HCT116 (cell line): ENCODE measurements at regions not wholly inside any gene's neighbourhood (a gene's known extent, or its start where the extent isn't known, plus 50 kb on each side); places are given as distances from the start of the nearest gene placed in this dataset.

Experiments
- ATAC-seq: fragments of 200-7000 bp; cut with Tn5 transposase; 2 replicates; pipeline ENCODE4 v1.9.1; 2020; ENCODE audit warnings: mild to moderate bottlenecking, moderate library complexity
- BruUV-seq: library from RNA; stranded (reverse); fragments of 400-500 nt; replicated peaks from 2 replicates; lab custom pipeline; 2021; lab: Mats Ljungman, UMichigan
- CTCF ChIA-PET: fragments of 300-600 bp; sonication (Branson Sonifier 250); formaldehyde crosslinking; loops from one replicate; lab custom pipeline; 2021; ENCODE audit warnings: antibody characterized with exemption; lab: Charles Lee
- POLR2A ChIA-PET: fragments of 300-600, 350-600 bp; sonication (Branson Sonifier 250); formaldehyde crosslinking; loops from one replicate; lab custom pipeline; 2021; ENCODE audit warnings: antibody characterized with exemption; lab: Charles Lee
- RAD21 ChIA-PET, 2 experiments: fragments of 300-600 bp; sonication (Branson Sonifier 250); formaldehyde crosslinking; loops; one replicate each; lab custom pipeline; 2023; ENCODE audit warnings: low total read pairs in 2 of 2; ENCODE audit not compliant: uncharacterized antibody in 2 of 2, unreplicated experiment in 2 of 2, low non-redundant PET in 1 of 2; lab: Charles Lee
- DNase-seq: peaks from one replicate; pipeline ENCODE4 v3.0.0-alpha.2; 2010; ENCODE audit warnings: low read depth, low spot score
- H2AFZ ChIP-seq: fragments of 200-600 bp; shearing (Covaris generic), sonication (generic); 2 replicates; pipeline ENCODE4 v1.6.1; 2017; ENCODE audit warnings: low read depth, mixed run types, mixed read lengths, antibody characterized with exemption, low read length; ENCODE audit not compliant: poor library complexity, severe bottlenecking
- H3K27ac ChIP-seq: 2 replicates; pipeline ENCODE4 v1.5.1; 2012; ENCODE audit warnings: low read depth, low read length
- H3K27me3 ChIP-seq: fragments of 200-600 bp; sonication (generic); 2 replicates; pipeline ENCODE4 v1.6.1; 2016; ENCODE audit warnings: mixed run types, low read length, mixed read lengths; ENCODE audit not compliant: insufficient read depth
- H3K36me3 ChIP-seq, 2 experiments: fragments of 200-500 bp in 1 of 2; fragments of 200-600 bp in 1 of 2; sonication (Bioruptor generic) in 1 of 2; sonication (generic) in 1 of 2; 2 replicates each; pipeline versions ENCODE4 v1.5.1 to v1.6.1; 2014 to 2016; ENCODE audit warnings: low read length in 2 of 2, inconsistent platforms in 1 of 2, mixed read lengths in 1 of 2, mixed run types in 1 of 2; ENCODE audit not compliant: insufficient read depth in 2 of 2, control insufficient read depth in 1 of 2
- H3K4me1 ChIP-seq, 2 experiments: fragments of 200-600 bp in 1 of 2; sonication (generic) in 1 of 2; 2 replicates each; pipeline versions ENCODE4 v1.5.1 to v1.6.1; 2012 to 2017; ENCODE audit warnings: low read length in 2 of 2, inconsistent platforms in 1 of 2, mild to moderate bottlenecking in 1 of 2, mixed read lengths in 1 of 2, mixed run types in 1 of 2, moderate library complexity in 1 of 2; ENCODE audit not compliant: insufficient read depth in 2 of 2, control insufficient read depth in 1 of 2
- H3K4me2 ChIP-seq: fragments of 200-600 bp; sonication (generic); 2 replicates; pipeline ENCODE4 v1.6.1; 2017; ENCODE audit warnings: mixed run types, low read length, mixed read lengths
- H3K4me3 ChIP-seq, 2 experiments: fragments of 200-600 bp in 1 of 2; sonication (generic) in 1 of 2; replicated peaks in 1 of 2; 2 replicates each; pipeline ENCODE4 v1.5.1; 2011 to 2016; ENCODE audit warnings: low read length in 2 of 2, control low read depth in 1 of 2, low read depth in 1 of 2, mild to moderate bottlenecking in 1 of 2, mixed read lengths in 1 of 2, mixed run types in 1 of 2
- H3K79me2 ChIP-seq: fragments of 200-600 bp; sonication (generic); 2 replicates; pipeline ENCODE4 v1.6.1; 2017; ENCODE audit warnings: mild to moderate bottlenecking, mixed run types, low read length, moderate library complexity, mixed read lengths; ENCODE audit not compliant: insufficient read depth
- H3K9ac ChIP-seq: fragments of 200-600 bp; sonication (generic); 2 replicates; pipeline ENCODE4 v1.6.1; 2016; ENCODE audit warnings: low read length, mixed read lengths
- H3K9me2 ChIP-seq: fragments of 200-600 bp; sonication (generic), shearing (Covaris generic); 2 replicates; pipeline ENCODE4 v1.6.1; 2017; ENCODE audit warnings: mixed run types, mild to moderate bottlenecking, moderate library complexity; ENCODE audit not compliant: insufficient read depth
- H3K9me3 ChIP-seq, 2 experiments: fragments of 200-500 bp in 1 of 2; fragments of 200-600 bp in 1 of 2; sonication (Bioruptor generic) in 1 of 2; sonication (generic) in 1 of 2; 2 replicates each; pipeline ENCODE4 v1.6.1; 2014 to 2017; ENCODE audit warnings: low read length in 2 of 2, mixed read lengths in 2 of 2, inconsistent platforms in 1 of 2, low read depth in 1 of 2, mild to moderate bottlenecking in 1 of 2, mixed run types in 1 of 2, moderate library complexity in 1 of 2; ENCODE audit not compliant: control insufficient read depth in 1 of 2, insufficient read depth in 1 of 2
- H4K20me1 ChIP-seq: fragments of 200-600 bp; sonication (generic), shearing (Covaris generic); 2 replicates; pipeline ENCODE4 v1.6.1; 2017; ENCODE audit warnings: mixed run types, mild to moderate bottlenecking, moderate library complexity; ENCODE audit not compliant: insufficient read depth
- CBX3 ChIP-seq: IDR thresholded peaks from 2 replicates; pipeline ENCODE4 v1.6.1; 2012; ENCODE audit warnings: low read depth
- CEBPB ChIP-seq: IDR thresholded peaks from 2 replicates; pipeline ENCODE4 v1.6.1; 2012; ENCODE audit warnings: low read depth
- EGR1 ChIP-seq: IDR thresholded peaks from 2 replicates; pipeline ENCODE4 v1.6.1; 2012; ENCODE audit warnings: low read depth
- EZH2 ChIP-seq: fragments of 200-600 bp; sonication (generic); IDR thresholded peaks from 2 replicates; pipeline ENCODE4 v1.6.1; 2017; ENCODE audit warnings: antibody characterized with exemption, mixed run types
- FOSL1 ChIP-seq: IDR thresholded peaks from 2 replicates; pipeline ENCODE4 v1.6.1; 2012; ENCODE audit warnings: low read depth
- SIN3A ChIP-seq: IDR thresholded peaks from 2 replicates; pipeline ENCODE4 v1.6.1; 2012; ENCODE audit warnings: low read depth
- ZFX ChIP-seq: fragments of 450-650 bp; IDR thresholded peaks from 2 replicates; pipeline ENCODE4 v1.6.1; 2017
- ZNF274 ChIP-seq: fragments of 200-500 bp; sonication (Bioruptor generic); IDR thresholded peaks from 2 replicates; pipeline ENCODE4 v1.6.1; 2014; ENCODE audit warnings: mild to moderate bottlenecking, low read depth, low read length, inconsistent platforms
- intact Hi-C: fragments of 100-400 bp; cut with micrococcal nuclease; formaldehyde crosslinking; loops from 2 replicates; pipeline ENCODE4 v1.10.0; 2022
- TF ChIP-seq, protein P1 (sequence below): IDR thresholded peaks from 2 replicates; pipeline ENCODE4 v1.6.1; 2011; ENCODE audit warnings: mild to moderate bottlenecking, low read length, moderate library complexity; ENCODE audit not compliant: insufficient replicate concordance; ENCODE audit errors: extremely low read depth
- TF ChIP-seq, protein P2 (sequence below): IDR thresholded peaks from 2 replicates; pipeline ENCODE4 v1.6.1; 2012; ENCODE audit warnings: low read depth
- TF ChIP-seq, protein P3 (sequence below): IDR thresholded peaks from 2 replicates; pipeline ENCODE4 v1.6.1; 2012

DNA sequence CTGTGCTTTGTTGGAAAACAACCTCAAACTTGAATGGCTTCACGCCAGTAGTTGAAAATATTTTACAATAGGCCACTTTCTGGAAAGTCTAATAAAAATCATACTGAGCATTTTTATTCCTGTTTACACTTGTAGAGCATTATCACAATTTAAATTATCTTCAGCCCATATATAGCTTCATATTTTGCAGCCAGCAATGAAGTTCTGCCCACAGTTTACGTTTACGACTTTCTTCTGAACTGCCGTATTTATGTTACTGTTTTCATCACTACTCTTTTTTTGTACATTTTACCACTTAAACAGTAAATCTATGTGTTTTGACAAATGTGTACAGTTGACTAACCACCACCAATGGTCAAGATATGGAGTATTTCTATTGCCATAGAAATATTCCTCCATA is 86.2 kb downstream of the COPS8 start:
- no peaks in the 10 kb centered on the region for H4K20me1 ChIP-seq
- peak overlapping the region; percentile 51 for H3K4me2 ChIP-seq
- no peaks in the 10 kb centered on the region for H3K9me2 ChIP-seq
- H2AFZ ChIP-seq = peak overlapping the region; percentile 36
- H3K27me3 ChIP-seq = no peaks in the 10 kb centered on the region
- H3K79me2 ChIP-seq = no peaks in the 10 kb centered on the region
- H3K4me3 ChIP-seq = no peak overlapping the region
- H3K27ac ChIP-seq = no peak overlapping the region
- DNase-seq (no peak), ATAC-seq (no peak)
- H3K4me1 ChIP-seq = peaks cover 4 to 12% of the 10 kb centered on the region in 2 experiments; a peak in 3 of 4 replicates
- BruUV-seq = no TSS peak
- ChIA-PET POLR2A (no interaction called here), CTCF (no interaction called here), RAD21 (no interaction called here)
- no peak for TF ChIP-seq EGR1
- TF ChIP-seq, protein P1, sequence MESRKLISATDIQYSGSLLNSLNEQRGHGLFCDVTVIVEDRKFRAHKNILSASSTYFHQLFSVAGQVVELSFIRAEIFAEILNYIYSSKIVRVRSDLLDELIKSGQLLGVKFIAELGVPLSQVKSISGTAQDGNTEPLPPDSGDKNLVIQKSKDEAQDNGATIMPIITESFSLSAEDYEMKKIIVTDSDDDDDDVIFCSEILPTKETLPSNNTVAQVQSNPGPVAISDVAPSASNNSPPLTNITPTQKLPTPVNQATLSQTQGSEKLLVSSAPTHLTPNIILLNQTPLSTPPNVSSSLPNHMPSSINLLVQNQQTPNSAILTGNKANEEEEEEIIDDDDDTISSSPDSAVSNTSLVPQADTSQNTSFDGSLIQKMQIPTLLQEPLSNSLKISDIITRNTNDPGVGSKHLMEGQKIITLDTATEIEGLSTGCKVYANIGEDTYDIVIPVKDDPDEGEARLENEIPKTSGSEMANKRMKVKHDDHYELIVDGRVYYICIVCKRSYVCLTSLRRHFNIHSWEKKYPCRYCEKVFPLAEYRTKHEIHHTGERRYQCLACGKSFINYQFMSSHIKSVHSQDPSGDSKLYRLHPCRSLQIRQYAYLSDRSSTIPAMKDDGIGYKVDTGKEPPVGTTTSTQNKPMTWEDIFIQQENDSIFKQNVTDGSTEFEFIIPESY = no peak
- intact Hi-C loops = no loop called here
- H3K9ac ChIP-seq = no peak overlapping the region
- H3K9me3 ChIP-seq = peaks cover 0 to 9% of the 10 kb centered on the region in 2 experiments; a peak in 1 of 4 replicates
- no peaks in the 10 kb centered on the region for H3K36me3 ChIP-seq

DNA sequence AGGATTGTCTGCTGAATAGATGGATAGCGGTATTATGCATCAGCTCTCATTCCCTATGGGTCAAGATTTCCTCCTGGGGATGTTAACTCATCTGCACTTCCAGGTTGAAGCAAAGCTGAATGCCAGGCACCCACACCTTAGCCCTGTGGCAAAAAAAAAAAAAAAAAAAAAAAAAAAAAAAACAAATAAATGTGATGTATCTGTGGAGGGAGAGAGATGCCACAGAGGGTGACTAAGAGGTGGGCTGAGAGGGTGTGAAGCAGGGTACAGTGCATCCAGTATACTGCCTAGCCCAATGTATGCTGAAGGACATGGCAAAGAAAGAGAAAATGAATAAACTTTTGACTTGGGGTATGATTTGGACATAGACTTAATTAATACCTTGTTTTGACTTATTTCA is 91.4 kb downstream of the COPS8 start:
- H3K9ac ChIP-seq = no peak overlapping the region
- no peak overlapping the region for H2AFZ ChIP-seq
- ChIA-PET RAD21 (no interaction called here), POLR2A (no interaction called here), CTCF (interaction anchor here (1.2 kb wide), 1 partner anchor 11 kb away, joined by 3 read pairs; no protein-coding TSS in a partner anchor)
- no peaks in the 10 kb centered on the region for H3K9me2 ChIP-seq
- ATAC-seq (no peak), DNase-seq (no peak)
- H3K79me2 ChIP-seq = no peaks in the 10 kb centered on the region
- H3K27me3 ChIP-seq = no peaks in the 10 kb centered on the region
- peaks cover 8 to 20% of the 10 kb centered on the region in 2 experiments for H3K4me1 ChIP-seq
- no peaks in the 10 kb centered on the region for H3K36me3 ChIP-seq
- intact Hi-C loops = no loop called here
- H3K9me3 ChIP-seq = peaks cover 0 to 4% of the 10 kb centered on the region in 2 experiments; a peak in 1 of 4 replicates
- no TSS peak for BruUV-seq
- H3K4me3 ChIP-seq = no peak overlapping the region
- TF ChIP-seq SIN3A (no peak), EGR1 (no peak), CEBPB (no peak), ZFX (no peak), CBX3 (no peak), FOSL1 (no peak), EZH2 (no peak), ZNF274 (no peak)
- TF ChIP-seq, protein P2, sequence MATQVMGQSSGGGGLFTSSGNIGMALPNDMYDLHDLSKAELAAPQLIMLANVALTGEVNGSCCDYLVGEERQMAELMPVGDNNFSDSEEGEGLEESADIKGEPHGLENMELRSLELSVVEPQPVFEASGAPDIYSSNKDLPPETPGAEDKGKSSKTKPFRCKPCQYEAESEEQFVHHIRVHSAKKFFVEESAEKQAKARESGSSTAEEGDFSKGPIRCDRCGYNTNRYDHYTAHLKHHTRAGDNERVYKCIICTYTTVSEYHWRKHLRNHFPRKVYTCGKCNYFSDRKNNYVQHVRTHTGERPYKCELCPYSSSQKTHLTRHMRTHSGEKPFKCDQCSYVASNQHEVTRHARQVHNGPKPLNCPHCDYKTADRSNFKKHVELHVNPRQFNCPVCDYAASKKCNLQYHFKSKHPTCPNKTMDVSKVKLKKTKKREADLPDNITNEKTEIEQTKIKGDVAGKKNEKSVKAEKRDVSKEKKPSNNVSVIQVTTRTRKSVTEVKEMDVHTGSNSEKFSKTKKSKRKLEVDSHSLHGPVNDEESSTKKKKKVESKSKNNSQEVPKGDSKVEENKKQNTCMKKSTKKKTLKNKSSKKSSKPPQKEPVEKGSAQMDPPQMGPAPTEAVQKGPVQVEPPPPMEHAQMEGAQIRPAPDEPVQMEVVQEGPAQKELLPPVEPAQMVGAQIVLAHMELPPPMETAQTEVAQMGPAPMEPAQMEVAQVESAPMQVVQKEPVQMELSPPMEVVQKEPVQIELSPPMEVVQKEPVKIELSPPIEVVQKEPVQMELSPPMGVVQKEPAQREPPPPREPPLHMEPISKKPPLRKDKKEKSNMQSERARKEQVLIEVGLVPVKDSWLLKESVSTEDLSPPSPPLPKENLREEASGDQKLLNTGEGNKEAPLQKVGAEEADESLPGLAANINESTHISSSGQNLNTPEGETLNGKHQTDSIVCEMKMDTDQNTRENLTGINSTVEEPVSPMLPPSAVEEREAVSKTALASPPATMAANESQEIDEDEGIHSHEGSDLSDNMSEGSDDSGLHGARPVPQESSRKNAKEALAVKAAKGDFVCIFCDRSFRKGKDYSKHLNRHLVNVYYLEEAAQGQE = no peak
- TF ChIP-seq, protein P3, sequence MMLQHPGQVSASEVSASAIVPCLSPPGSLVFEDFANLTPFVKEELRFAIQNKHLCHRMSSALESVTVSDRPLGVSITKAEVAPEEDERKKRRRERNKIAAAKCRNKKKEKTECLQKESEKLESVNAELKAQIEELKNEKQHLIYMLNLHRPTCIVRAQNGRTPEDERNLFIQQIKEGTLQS = no peak
- no peak overlapping the region for H3K4me2 ChIP-seq
- no peaks in the 10 kb centered on the region for H4K20me1 ChIP-seq
- H3K27ac ChIP-seq = no peak overlapping the region
